GM21619 (cell line): ENCODE measurements at regions not wholly inside any gene's neighbourhood (a gene's known extent, or its start where the extent isn't known, plus 50 kb on each side); places are given as distances from the start of the nearest gene placed in this dataset.

Experiments
- ATAC-seq: cut with Tn5 transposase; IDR thresholded peaks from one replicate; pipeline ENCODE4 v1.9.1; 2021; ENCODE audit not compliant: unreplicated experiment

- ATAC-seq = no peak
Observed at GRCh38 chr2:16466133-16466820, 199.4 kb downstream of the CYRIA start.

DNA sequence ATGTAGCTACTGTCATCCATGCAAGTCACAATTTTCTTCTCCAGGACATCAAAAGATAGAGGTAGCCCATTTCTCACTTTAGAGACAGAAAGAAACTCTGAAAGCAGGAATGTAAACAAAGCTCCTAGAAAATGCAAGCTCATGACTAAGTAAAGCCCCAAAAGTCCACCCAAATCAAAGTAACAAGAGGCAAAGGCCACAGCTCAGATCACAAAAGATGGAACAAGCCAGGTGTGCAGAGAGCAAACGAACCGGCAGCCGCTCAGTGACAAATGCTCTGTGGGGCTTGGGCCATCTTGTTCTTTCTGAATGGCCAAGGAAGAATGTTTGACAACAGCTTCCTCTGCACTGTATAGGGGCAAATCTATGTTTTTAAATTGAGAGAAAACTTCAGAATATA is 201.0 kb downstream of the CYRIA start:
- no peak for ATAC-seq

- ATAC-seq = no peak
Observed at GRCh38 chr2:16462958-16463357, 202.7 kb downstream of the CYRIA start.

- ATAC-seq = no peak
Observed at GRCh38 chr2:16461672-16462071, 204.0 kb downstream of the CYRIA start.

DNA sequence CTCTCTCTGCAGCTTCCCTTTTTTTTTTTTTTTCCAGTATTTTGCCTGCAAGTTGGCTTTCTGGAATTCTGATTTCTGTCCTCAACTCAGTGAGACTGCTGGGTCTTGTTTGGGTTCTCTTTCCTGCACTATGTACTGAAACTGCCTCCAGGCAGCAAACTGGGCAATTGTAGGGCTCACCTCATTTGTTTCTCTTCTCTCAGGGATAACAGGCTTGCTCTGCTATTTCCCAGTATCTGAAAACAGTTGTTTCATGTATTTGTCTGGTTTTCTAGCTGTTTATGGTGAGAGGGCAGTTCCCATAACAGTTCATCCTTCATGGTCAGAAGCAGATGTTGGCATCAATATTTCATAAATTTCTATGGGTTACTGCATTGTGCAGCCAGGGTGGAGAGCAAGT is 206.0 kb downstream of the CYRIA start:
- ATAC-seq = no peak

GRCh38 chr2:16454621-16455020 is 211.0 kb downstream of the CYRIA start:
- no peak for ATAC-seq

- no peak for ATAC-seq
Observed at GRCh38 chr2:16452123-16452522, 213.5 kb downstream of the CYRIA start.

GRCh38 chr2:16446706-16447105 is 218.9 kb downstream of the CYRIA start:
- ATAC-seq = no peak

GRCh38 chr2:16442971-16443370 is 222.7 kb downstream of the CYRIA start:
- no peak for ATAC-seq

- no peak for ATAC-seq
Observed at GRCh38 chr2:16441431-16441830, 224.2 kb downstream of the CYRIA start.

DNA sequence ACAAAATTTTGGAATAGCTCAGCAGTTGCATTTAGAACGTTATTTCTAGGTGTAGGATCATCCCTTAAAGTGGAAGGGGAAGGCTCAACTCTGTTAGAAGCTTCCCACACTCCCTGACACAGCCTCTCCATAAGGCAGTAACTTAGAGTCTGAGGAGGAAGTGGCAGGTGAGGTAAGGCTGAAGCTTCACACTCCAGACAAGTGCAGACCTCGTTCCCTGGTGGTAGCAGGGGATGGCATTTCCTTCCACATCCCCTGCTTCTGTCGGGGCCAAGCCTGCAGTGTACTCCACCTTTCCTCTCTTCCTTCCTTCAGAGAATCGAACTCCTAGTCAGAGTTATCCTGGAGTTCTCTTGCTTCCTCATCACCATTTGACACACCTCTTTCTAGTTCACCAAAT is 224.7 kb downstream of the CYRIA start:
- no peak for ATAC-seq

GRCh38 chr2:16438613-16439321 is 226.9 kb downstream of the CYRIA start:
- no peak for ATAC-seq

DNA sequence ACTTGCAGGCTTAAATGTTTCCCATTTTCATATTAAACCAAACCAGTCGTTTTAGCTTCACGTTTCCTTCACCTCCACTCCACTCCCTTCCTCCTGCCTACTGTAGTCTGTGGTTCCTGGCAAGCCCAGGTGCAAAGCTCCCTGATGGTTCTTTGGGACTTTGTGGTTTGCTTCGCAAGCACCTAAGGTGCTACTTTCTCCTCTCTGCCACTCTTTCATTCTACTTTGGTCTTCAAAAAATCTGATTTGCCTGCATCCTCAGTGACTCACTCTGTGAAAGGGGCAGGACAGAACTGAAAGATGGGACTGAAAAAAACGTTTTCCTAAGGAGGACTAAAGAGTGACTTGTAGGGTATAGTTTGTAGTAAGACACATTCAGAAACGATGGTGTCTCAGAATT is 228.4 kb downstream of the CYRIA start:
- ATAC-seq = no peak

- ATAC-seq = no peak
Observed at GRCh38 chr2:16434393-16434792, 231.2 kb downstream of the CYRIA start.

- no peak for ATAC-seq
Observed at GRCh38 chr2:16430846-16431245, 234.8 kb downstream of the CYRIA start.

DNA sequence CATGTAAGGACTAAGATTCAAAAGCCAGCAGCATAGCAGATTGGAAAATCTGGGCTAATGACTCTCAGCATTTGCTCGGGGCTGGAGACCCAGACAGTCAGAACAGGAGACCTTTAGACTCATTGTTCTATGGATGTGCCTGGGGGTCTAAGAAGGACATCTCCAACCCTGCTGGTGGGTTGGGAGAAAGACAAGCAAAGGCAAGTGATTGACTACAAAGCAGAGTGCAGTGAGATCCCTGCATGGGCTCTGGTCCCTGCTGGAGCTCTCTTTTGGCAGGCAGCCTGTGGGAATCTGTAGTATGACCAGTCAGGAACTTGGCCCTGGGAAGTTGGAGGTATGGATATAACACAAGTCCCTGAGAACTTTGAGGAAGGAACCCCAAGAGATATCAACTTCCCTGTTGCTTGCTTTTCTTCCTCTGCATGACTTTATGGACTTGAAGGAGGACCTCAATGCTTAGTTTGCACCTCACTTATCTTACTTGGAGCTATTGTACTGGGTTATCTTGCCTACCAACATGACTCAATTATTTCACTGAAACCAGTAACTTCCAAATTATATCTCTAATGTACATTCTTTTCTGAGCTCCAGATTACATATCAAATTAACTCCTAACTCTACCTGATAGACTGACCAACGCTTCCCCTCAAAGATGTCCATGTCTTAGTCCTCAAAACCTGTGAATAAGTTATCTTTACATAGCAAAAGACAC is 236.0 kb downstream of the CYRIA start:
- ATAC-seq = no peak

GRCh38 chr2:16429002-16429401 is 236.6 kb downstream of the CYRIA start:
- ATAC-seq = no peak

GRCh38 chr2:16425462-16426336 is 239.9 kb downstream of the CYRIA start:
- ATAC-seq = no peak

- no peak for ATAC-seq
Observed at GRCh38 chr2:16420421-16420820, 245.2 kb downstream of the CYRIA start.

DNA sequence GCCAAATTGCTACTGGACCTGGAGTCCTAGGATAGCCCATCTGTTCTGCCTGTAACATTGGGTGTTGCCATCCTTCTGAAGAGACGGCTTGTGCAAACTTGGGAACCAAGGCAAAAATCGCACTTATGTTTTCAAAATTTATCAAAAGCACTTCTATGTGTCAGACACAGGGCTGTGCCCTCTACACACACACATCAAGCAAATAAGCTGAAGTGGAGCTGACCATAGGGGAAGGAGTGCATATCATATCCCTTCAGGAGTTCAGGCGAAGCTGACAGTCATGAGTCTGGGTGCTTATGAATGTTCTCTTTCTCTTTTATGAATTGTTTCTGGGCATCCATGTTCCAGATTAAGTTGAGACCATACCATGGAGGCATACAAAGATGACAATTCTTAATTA is 247.9 kb downstream of the CYRIA start:
- ATAC-seq = no peak

DNA sequence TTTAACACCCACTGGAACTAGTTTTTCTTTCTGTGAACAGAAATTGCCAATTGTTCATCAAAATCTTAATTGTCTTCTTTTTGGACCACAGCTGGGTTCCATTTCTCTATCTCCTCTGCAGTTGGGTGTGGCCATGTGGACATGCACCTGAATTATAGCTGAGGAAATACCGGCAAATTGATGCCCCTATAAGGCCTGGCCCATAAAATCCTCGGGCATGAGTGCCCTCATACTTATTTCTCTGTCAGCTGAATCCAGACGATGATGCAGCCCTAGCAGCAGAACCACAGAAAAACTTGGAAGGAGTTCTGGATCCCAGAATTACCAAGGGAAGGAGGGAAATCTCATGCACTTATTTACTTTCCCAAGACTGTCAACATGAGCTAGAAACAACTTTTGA is 249.0 kb downstream of the CYRIA start:
- ATAC-seq = no peak
